ENCODE measurements at regions not wholly inside any gene's neighbourhood (a gene's known extent, or its start where the extent isn't known, plus 50 kb on each side); places are given as distances from the start of the nearest gene placed in this dataset.
"Not testable (repeated sequence)": the region's sequence is repeated elsewhere in the genome, so short reads cannot be mapped to it uniquely, and the experiment has no call there.

DNA sequence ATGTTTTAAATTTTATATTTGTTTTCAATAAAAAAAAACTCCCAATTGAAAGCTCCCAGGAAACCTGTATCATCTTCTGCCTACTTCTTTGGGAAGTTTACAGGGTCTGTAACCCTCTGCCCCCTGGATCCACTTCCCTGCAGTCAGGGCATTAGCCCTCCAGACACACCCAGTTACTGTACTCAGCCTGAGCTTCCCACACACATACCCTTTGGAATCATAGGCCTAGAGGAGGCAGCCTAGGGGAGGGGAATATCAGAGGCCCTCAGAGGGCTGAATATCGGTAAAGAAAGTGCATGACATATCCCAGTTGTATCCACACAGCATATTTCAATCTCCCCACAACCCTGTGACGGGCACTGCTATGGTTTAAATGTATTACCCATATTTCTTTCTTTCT lies 56.2 kb upstream of the TFPI start:
- H3K9me3 ChIP-seq (ENCODE audit: low read length); DNase-seq; POLR2A ChIA-PET (ENCODE audit: unreplicated experiment); BruUV-seq (replicated peaks); CTCF ChIA-PET; intact Hi-C loops (cut with micrococcal nuclease); H3K27ac ChIP-seq (ENCODE audit: low read length); ATAC-seq; H3K9ac ChIP-seq (ENCODE audit: low read length); H3K79me2 ChIP-seq (ENCODE audit: low read length); H2AFZ ChIP-seq (ENCODE audit: low read length); H3K36me3 ChIP-seq (ENCODE audit: low read depth, low read length); H3K4me3 ChIP-seq (ENCODE audit: low read length); H3F3A ChIP-seq (ENCODE audit: low read length, unreplicated experiment); H4K20me1 ChIP-seq (ENCODE audit: low read length); H3K4me1 ChIP-seq (ENCODE audit: insufficient read depth, low read length); H3K9me2 ChIP-seq (replicated peaks; ENCODE audit: low read length); H3K4me2 ChIP-seq (ENCODE audit: low read length): not testable (repeated sequence)
- H3K27me3 ChIP-seq (ENCODE audit: low read length): peaks cover 11% of the 10 kb centered on the region

DNA sequence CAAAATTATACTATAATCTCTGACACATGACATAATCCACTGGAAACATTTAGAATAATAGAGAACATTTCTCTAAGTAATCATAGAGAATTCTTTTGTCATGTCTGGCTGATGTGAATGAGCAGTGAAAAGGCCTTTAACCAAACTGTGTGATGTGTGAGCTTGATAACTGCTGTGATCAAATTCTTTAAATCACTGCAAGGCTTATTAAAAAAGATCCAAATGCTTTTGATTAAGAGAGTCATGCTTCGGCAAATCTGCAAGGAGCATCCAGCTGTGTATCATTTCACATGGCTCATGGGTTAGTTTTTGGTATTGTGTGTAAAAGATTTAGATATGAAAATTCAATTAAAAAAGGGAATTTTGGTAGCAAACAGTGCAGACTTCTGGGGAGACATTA lies 58.6 kb upstream of the TFPI start:
- Histone ChIP-seq H3K79me2 (ENCODE audit: low read length) (no peaks in the 10 kb centered on the region), H3K36me3 (ENCODE audit: low read depth, low read length) (no peaks in the 10 kb centered on the region), H4K20me1 (ENCODE audit: low read length) (no peaks in the 10 kb centered on the region), H3K9me2 (replicated peaks; ENCODE audit: low read length) (no peaks in the 10 kb centered on the region), H3F3A (ENCODE audit: low read length, unreplicated experiment) (no peaks in the 10 kb centered on the region), H3K4me2 (ENCODE audit: low read length) (no peak overlapping the region), H3K27ac (ENCODE audit: low read length) (no peak overlapping the region), H3K4me1 (ENCODE audit: insufficient read depth, low read length) (no peaks in the 10 kb centered on the region), H3K9me3 (ENCODE audit: low read length) (no peaks in the 10 kb centered on the region), H3K4me3 (ENCODE audit: low read length) (no peak overlapping the region), H3K27me3 (ENCODE audit: low read length) (no peaks in the 10 kb centered on the region), H3K9ac (ENCODE audit: low read length) (no peak overlapping the region), H2AFZ (ENCODE audit: low read length) (no peak overlapping the region)
- intact Hi-C loops (cut with micrococcal nuclease): no loop called here
- TF ChIP-seq, protein P1, sequence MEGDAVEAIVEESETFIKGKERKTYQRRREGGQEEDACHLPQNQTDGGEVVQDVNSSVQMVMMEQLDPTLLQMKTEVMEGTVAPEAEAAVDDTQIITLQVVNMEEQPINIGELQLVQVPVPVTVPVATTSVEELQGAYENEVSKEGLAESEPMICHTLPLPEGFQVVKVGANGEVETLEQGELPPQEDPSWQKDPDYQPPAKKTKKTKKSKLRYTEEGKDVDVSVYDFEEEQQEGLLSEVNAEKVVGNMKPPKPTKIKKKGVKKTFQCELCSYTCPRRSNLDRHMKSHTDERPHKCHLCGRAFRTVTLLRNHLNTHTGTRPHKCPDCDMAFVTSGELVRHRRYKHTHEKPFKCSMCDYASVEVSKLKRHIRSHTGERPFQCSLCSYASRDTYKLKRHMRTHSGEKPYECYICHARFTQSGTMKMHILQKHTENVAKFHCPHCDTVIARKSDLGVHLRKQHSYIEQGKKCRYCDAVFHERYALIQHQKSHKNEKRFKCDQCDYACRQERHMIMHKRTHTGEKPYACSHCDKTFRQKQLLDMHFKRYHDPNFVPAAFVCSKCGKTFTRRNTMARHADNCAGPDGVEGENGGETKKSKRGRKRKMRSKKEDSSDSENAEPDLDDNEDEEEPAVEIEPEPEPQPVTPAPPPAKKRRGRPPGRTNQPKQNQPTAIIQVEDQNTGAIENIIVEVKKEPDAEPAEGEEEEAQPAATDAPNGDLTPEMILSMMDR (conservative IDR thresholded peaks at IDR 0.05; ENCODE audit: low read depth, low read length): no peak
- TF ChIP-seq EZH2 (IDR thresholded peaks at IDR 0.05; ENCODE audit: low read length, unreplicated experiment): no peak
- TF ChIP-seq EZH2phosphoT487 (IDR thresholded peaks at IDR 0.05; ENCODE audit: borderline replicate concordance, low read length): no peak
- DNase-seq (no peak), ATAC-seq (no peak)
- CTCF ChIA-PET: no interaction called here
- POLR2A ChIA-PET (ENCODE audit: unreplicated experiment): no interaction called here
- BruUV-seq (replicated peaks): no TSS peak

DNA sequence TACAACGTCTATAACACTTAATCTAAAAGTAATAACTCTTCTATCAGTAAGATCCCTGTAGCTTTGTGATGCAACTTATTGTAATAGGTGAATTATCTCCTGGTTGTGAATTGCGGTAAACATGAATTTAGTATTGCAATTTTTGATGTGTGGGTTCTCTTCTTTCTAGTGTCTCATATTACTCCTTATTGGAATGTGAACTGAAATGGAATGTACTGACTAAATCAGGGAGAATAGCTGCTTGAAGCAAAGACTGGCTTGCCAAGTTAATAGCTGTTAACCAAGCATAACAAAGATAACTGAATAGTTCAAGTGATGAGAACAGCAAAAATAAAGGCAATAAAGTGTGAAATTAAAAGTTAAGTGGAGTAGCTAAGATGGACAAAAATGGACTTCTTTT lies 60.5 kb upstream of the TFPI start:
- Histone ChIP-seq H3K27me3 (ENCODE audit: low read length) (no peaks in the 10 kb centered on the region), H4K20me1 (ENCODE audit: low read length) (no peaks in the 10 kb centered on the region), H3K36me3 (ENCODE audit: low read depth, low read length) (no peaks in the 10 kb centered on the region), H3K9me3 (ENCODE audit: low read length) (no peaks in the 10 kb centered on the region), H3K9me2 (replicated peaks; ENCODE audit: low read length) (no peaks in the 10 kb centered on the region), H3K4me1 (ENCODE audit: insufficient read depth, low read length) (no peaks in the 10 kb centered on the region), H3K4me2 (ENCODE audit: low read length) (no peak overlapping the region), H3K79me2 (ENCODE audit: low read length) (no peaks in the 10 kb centered on the region), H3K4me3 (ENCODE audit: low read length) (no peak overlapping the region), H3K27ac (ENCODE audit: low read length) (no peak overlapping the region), H2AFZ (ENCODE audit: low read length) (no peak overlapping the region), H3F3A (ENCODE audit: low read length, unreplicated experiment) (no peaks in the 10 kb centered on the region), H3K9ac (ENCODE audit: low read length) (no peak overlapping the region)
- no peak for ATAC-seq
- ChIA-PET POLR2A (ENCODE audit: unreplicated experiment) (no interaction called here), CTCF (no interaction called here)
- DNase-seq: no peak
- intact Hi-C loops (cut with micrococcal nuclease): no loop called here
- BruUV-seq (replicated peaks): no TSS peak
- TF ChIP-seq EZH2phosphoT487 (IDR thresholded peaks at IDR 0.05; ENCODE audit: borderline replicate concordance, low read length): no peak

DNA sequence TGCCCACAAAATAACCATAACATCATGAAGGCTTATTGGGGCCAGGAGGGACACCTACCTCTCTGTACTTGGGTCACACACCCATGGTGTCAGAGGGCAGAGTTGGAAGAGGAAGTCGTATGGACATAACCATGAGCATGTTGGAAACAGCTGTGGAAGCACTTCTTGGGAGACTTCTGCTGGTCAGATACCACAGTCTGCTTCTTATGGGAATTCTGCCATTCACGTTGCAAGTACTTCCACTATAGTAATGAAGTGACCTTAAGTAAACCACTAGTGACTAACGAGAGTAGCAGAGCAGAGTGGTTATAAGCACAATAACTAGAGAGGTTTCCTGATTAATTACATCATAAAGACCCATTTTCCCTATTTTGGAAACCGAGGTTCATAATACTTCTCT lies 61.1 kb upstream of the TFPI start:
- H3K9me3 ChIP-seq (ENCODE audit: low read length): no peaks in the 10 kb centered on the region
- CTCF ChIA-PET: no interaction called here
- intact Hi-C loops (cut with micrococcal nuclease): no loop called here
- H4K20me1 ChIP-seq (ENCODE audit: low read length): no peaks in the 10 kb centered on the region
- no peak overlapping the region for H3K4me3 ChIP-seq (ENCODE audit: low read length)
- no peaks in the 10 kb centered on the region for H3K79me2 ChIP-seq (ENCODE audit: low read length)
- no peaks in the 10 kb centered on the region for H3K27me3 ChIP-seq (ENCODE audit: low read length)
- H3K36me3 ChIP-seq (ENCODE audit: low read depth, low read length): no peaks in the 10 kb centered on the region
- no TSS peak for BruUV-seq (replicated peaks)
- H3K9me2 ChIP-seq (replicated peaks; ENCODE audit: low read length): no peaks in the 10 kb centered on the region
- H2AFZ ChIP-seq (ENCODE audit: low read length): no peak overlapping the region
- no peak overlapping the region for H3K9ac ChIP-seq (ENCODE audit: low read length)
- no peaks in the 10 kb centered on the region for H3K4me1 ChIP-seq (ENCODE audit: insufficient read depth, low read length)
- no peaks in the 10 kb centered on the region for H3F3A ChIP-seq (ENCODE audit: low read length, unreplicated experiment)
- H3K4me2 ChIP-seq (ENCODE audit: low read length): no peak overlapping the region
- no peak overlapping the region for H3K27ac ChIP-seq (ENCODE audit: low read length)
- ATAC-seq: no peak
- POLR2A ChIA-PET (ENCODE audit: unreplicated experiment): no interaction called here
- TF ChIP-seq EZH2 (IDR thresholded peaks at IDR 0.05; ENCODE audit: low read length, unreplicated experiment): no peak
- no peak for TF ChIP-seq EZH2phosphoT487 (IDR thresholded peaks at IDR 0.05; ENCODE audit: borderline replicate concordance, low read length)
- TF ChIP-seq, protein P1 (conservative IDR thresholded peaks at IDR 0.05; ENCODE audit: low read depth, low read length): no peak
- DNase-seq: no peak

Data from PC-3 (cell line).